ENCODE measurements at regions not wholly inside any gene's neighbourhood (a gene's known extent, or its start where the extent isn't known, plus 50 kb on each side); places are given as distances from the start of the nearest gene placed in this dataset.
A peak's percentile ranks its signal among the peaks of the same experiment; 100 is the strongest.

GRCh38 chr2:134173338-134174016, 80.4 kb upstream of the MGAT5 start:
- DNase-seq (ENCODE audit: low spot score) = no peak

- no peak for DNase-seq (ENCODE audit: low spot score)
Observed at GRCh38 chr2:134174711-134175110, 79.2 kb upstream of the MGAT5 start.

GRCh38 chr2:134175834-134176233, 78.0 kb upstream of the MGAT5 start:
- no peak for DNase-seq (ENCODE audit: low spot score)

GRCh38 chr2:134177351-134177931, 76.4 kb upstream of the MGAT5 start:
- no peak for DNase-seq (ENCODE audit: low spot score)

GRCh38 chr2:134178138-134178877, 75.6 kb upstream of the MGAT5 start:
- DNase-seq (ENCODE audit: low spot score) = no peak

GRCh38 chr2:134181219-134181618, 72.7 kb upstream of the MGAT5 start:
- DNase-seq (ENCODE audit: low spot score) = no peak

- no peak for DNase-seq (ENCODE audit: low spot score)
Observed at GRCh38 chr2:134183679-134184078, 70.2 kb upstream of the MGAT5 start.

- DNase-seq (ENCODE audit: low spot score) = no peak
Observed at GRCh38 chr2:134185639-134186038, 68.2 kb upstream of the MGAT5 start.

GRCh38 chr2:134189009-134189720, 64.7 kb upstream of the MGAT5 start:
- peak; percentile 61 for DNase-seq (ENCODE audit: low spot score)

GRCh38 chr2:134190062-134190806, 63.6 kb upstream of the MGAT5 start:
- DNase-seq (ENCODE audit: low spot score) = no peak

GRCh38 chr2:134190807-134191203, 63.1 kb upstream of the MGAT5 start:
- no peak for DNase-seq (ENCODE audit: low spot score)

GRCh38 chr2:134191835-134192234, 62.0 kb upstream of the MGAT5 start:
- no peak for DNase-seq (ENCODE audit: low spot score)

- DNase-seq (ENCODE audit: low spot score) = no peak
Observed at GRCh38 chr2:134193006-134193405, 60.9 kb upstream of the MGAT5 start.

- no peak for DNase-seq (ENCODE audit: low spot score)
Observed at GRCh38 chr2:134194519-134194918, 59.4 kb upstream of the MGAT5 start.

- DNase-seq (ENCODE audit: low spot score) = no peak
Observed at GRCh38 chr2:134195341-134195740, 58.5 kb upstream of the MGAT5 start.

GRCh38 chr2:134197445-134197844, 56.4 kb upstream of the MGAT5 start:
- DNase-seq (ENCODE audit: low spot score) = no peak

- no peak for DNase-seq (ENCODE audit: low spot score)
Observed at GRCh38 chr2:134198006-134198634, 55.8 kb upstream of the MGAT5 start.

GRCh38 chr2:134199123-134199522, 54.7 kb upstream of the MGAT5 start:
- DNase-seq (ENCODE audit: low spot score) = no peak

GRCh38 chr2:134200036-134200618, 53.7 kb upstream of the MGAT5 start:
- no peak for DNase-seq (ENCODE audit: low spot score)

GRCh38 chr2:134201533-134201932, 52.3 kb upstream of the MGAT5 start:
- DNase-seq (ENCODE audit: low spot score) = no peak

- no peak for DNase-seq (ENCODE audit: low spot score)
Observed at GRCh38 chr2:134202371-134202770, 51.5 kb upstream of the MGAT5 start.
